ENCODE measurements at regions not wholly inside any gene's neighbourhood (a gene's known extent, or its start where the extent isn't known, plus 50 kb on each side); places are given as distances from the start of the nearest gene placed in this dataset.

- H3K4me3 Mint-ChIP-seq (ENCODE audit: low read depth): no peak overlapping the region
- no peaks in the 10 kb centered on the region for H3K36me3 Mint-ChIP-seq (ENCODE audit: insufficient read depth)
- peaks cover 4% of the 10 kb centered on the region for H3K4me1 Mint-ChIP-seq (ENCODE audit: low read depth)
- no peaks in the 10 kb centered on the region for H3K9me3 Mint-ChIP-seq (ENCODE audit: low read depth)
- H3K27ac Mint-ChIP-seq: no peak overlapping the region
- TF ChIP-seq, protein P1, sequence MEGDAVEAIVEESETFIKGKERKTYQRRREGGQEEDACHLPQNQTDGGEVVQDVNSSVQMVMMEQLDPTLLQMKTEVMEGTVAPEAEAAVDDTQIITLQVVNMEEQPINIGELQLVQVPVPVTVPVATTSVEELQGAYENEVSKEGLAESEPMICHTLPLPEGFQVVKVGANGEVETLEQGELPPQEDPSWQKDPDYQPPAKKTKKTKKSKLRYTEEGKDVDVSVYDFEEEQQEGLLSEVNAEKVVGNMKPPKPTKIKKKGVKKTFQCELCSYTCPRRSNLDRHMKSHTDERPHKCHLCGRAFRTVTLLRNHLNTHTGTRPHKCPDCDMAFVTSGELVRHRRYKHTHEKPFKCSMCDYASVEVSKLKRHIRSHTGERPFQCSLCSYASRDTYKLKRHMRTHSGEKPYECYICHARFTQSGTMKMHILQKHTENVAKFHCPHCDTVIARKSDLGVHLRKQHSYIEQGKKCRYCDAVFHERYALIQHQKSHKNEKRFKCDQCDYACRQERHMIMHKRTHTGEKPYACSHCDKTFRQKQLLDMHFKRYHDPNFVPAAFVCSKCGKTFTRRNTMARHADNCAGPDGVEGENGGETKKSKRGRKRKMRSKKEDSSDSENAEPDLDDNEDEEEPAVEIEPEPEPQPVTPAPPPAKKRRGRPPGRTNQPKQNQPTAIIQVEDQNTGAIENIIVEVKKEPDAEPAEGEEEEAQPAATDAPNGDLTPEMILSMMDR (IDR thresholded peaks at IDR 0.05; ENCODE audit: unreplicated experiment): no peak
- no peak for DNase-seq (ENCODE audit: low spot score, unreplicated experiment)
- peaks cover 6% of the 10 kb centered on the region for H3K27me3 Mint-ChIP-seq
Measured at GRCh38 chr5:7073666-7074065, 322.3 kb upstream of the ADCY2 start.

- Mint-ChIP-seq H3K27me3 (peaks cover 6% of the 10 kb centered on the region), H3K4me1 (ENCODE audit: low read depth) (peaks cover 10% of the 10 kb centered on the region), H3K4me3 (ENCODE audit: low read depth) (no peak overlapping the region), H3K36me3 (ENCODE audit: insufficient read depth) (no peaks in the 10 kb centered on the region), H3K9me3 (ENCODE audit: low read depth) (no peaks in the 10 kb centered on the region), H3K27ac (no peak overlapping the region)
- DNase-seq (ENCODE audit: low spot score, unreplicated experiment): no peak
- TF ChIP-seq, protein P1 (IDR thresholded peaks at IDR 0.05; ENCODE audit: unreplicated experiment): peak; percentile 24
Measured at GRCh38 chr5:7074176-7074575, 321.8 kb upstream of the ADCY2 start.

DNA sequence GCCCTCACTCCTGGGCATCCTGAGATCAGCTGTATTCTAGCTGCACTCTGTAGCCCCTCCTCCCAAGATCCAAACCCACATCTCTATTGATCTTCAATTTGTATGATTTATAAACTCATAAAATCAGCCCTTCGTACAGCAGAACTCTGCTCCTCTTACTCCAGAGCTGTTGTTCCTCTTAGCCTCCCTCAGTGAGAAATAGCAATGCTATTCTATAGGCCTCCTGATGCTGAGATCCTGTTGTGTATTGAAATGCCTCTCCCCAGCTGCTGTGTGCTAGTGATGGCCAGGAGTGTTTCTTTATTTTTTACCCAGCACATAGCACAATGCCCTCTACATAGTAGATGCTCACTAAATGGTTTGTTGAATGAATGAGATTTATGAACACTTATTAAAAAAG lies 320.5 kb upstream of the ADCY2 start:
- no peaks in the 10 kb centered on the region for H3K9me3 Mint-ChIP-seq (ENCODE audit: low read depth)
- no peaks in the 10 kb centered on the region for H3K36me3 Mint-ChIP-seq (ENCODE audit: insufficient read depth)
- no peak overlapping the region for H3K27ac Mint-ChIP-seq

GRCh38 chr5:7078101-7078500 lies 317.8 kb upstream of the ADCY2 start:
- Mint-ChIP-seq H3K4me1 (ENCODE audit: low read depth) (peaks cover 21% of the 10 kb centered on the region), H3K27ac (no peak overlapping the region), H3K4me3 (ENCODE audit: low read depth) (no peak overlapping the region), H3K27me3 (peaks cover 8% of the 10 kb centered on the region), H3K36me3 (ENCODE audit: insufficient read depth) (no peaks in the 10 kb centered on the region), H3K9me3 (ENCODE audit: low read depth) (no peaks in the 10 kb centered on the region)
- DNase-seq (ENCODE audit: low spot score, unreplicated experiment): no peak
- TF ChIP-seq, protein P1 (IDR thresholded peaks at IDR 0.05; ENCODE audit: unreplicated experiment): no peak

More for the DNA sequence above, 320.5 kb upstream of the ADCY2 start:
- TF ChIP-seq, protein P1 (IDR thresholded peaks at IDR 0.05; ENCODE audit: unreplicated experiment): no peak
- Mint-ChIP-seq H3K4me3 (ENCODE audit: low read depth) (no peak overlapping the region), H3K4me1 (ENCODE audit: low read depth) (peaks cover 18% of the 10 kb centered on the region), H3K27me3 (peaks cover 3% of the 10 kb centered on the region)
- no peak for DNase-seq (ENCODE audit: low spot score, unreplicated experiment)

DNA sequence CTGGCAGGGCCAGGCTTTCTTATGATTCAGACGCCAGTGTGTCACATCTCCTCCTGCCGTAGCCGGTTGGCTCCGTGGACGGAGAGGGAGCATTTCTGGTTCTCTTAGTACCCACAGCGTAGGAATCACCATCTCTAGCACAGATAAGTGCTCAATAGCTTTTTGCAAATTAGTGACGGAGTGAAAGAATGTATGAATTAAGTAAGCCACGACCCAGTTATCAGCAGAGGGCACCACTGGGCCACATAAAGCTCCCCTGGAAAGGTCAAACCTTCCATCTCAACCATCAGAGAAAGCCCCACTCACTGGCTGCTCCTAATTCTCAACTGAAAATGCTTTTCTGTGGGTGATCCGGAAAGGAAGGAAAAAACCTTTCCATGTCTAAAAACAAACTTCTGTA lies 317.0 kb upstream of the ADCY2 start:
- Mint-ChIP-seq H3K4me3 (ENCODE audit: low read depth) (no peak overlapping the region), H3K36me3 (ENCODE audit: insufficient read depth) (no peaks in the 10 kb centered on the region), H3K9me3 (ENCODE audit: low read depth) (no peaks in the 10 kb centered on the region), H3K27me3 (peaks cover 9% of the 10 kb centered on the region), H3K4me1 (ENCODE audit: low read depth) (peaks cover 23% of the 10 kb centered on the region), H3K27ac (peak overlapping the region; percentile 50)
- DNase-seq (ENCODE audit: low spot score, unreplicated experiment): no peak
- TF ChIP-seq, protein P1 (IDR thresholded peaks at IDR 0.05; ENCODE audit: unreplicated experiment): peak; percentile 58

Measured in progenitor cell of endocrine pancreas (in vitro differentiated cells).